Naive thymus-derived CD4-positive, alpha-beta T cell (primary cell): ENCODE measurements at regions not wholly inside any gene's neighbourhood (a gene's known extent, or its start where the extent isn't known, plus 50 kb on each side); places are given as distances from the start of the nearest gene placed in this dataset.

Experiments used
- ATAC-seq: fragments of 150-1000 bp; cut with Tn5 transposase; 2 replicates; pipeline ENCODE4 v1.10.0; 2021; ENCODE audit warnings: mild to moderate bottlenecking, moderate library complexity
- CTCF ChIA-PET: fragments of 350-600 bp; sonication (Branson Sonifier 250); formaldehyde crosslinking; loops from one replicate; lab custom pipeline; 2021; ENCODE audit warnings: antibody characterized with exemption; lab: Charles Lee
- POLR2A ChIA-PET: fragments of 350-600 bp; sonication (Branson Sonifier 250); formaldehyde crosslinking; loops from one replicate; lab custom pipeline; 2021; ENCODE audit warnings: antibody characterized with exemption, inconsistent platforms; lab: Charles Lee
- DNase-seq, 9 donors: peaks; one replicate each; pipeline versions ENCODE4 v3.0.0 to v3.0.0-alpha.2; 2020 to 2022; ENCODE audit warnings: mixed read lengths in 1 of 9
- H3K27ac ChIP-seq: one replicate; pipeline ENCODE4 v1.7.0; 2013; ENCODE audit warnings: mild to moderate bottlenecking, low read depth, low read length, moderate library complexity
- H3K27me3 ChIP-seq, 2 donors: one replicate each; pipeline ENCODE4 v1.7.0; 2013; ENCODE audit warnings: low read length in 2 of 2, mild to moderate bottlenecking in 2 of 2, moderate library complexity in 2 of 2; ENCODE audit not compliant: control insufficient read depth in 2 of 2, insufficient read depth in 2 of 2
- H3K36me3 ChIP-seq, 3 experiments: 1 replicate in 2 of 3; 2 replicates in 1 of 3; pipeline ENCODE4 v1.7.0; 2013; ENCODE audit warnings: low read length in 3 of 3, mild to moderate bottlenecking in 3 of 3, moderate library complexity in 1 of 3; ENCODE audit not compliant: insufficient read depth in 3 of 3, control insufficient read depth in 2 of 3
- H3K4me1 ChIP-seq, 2 donors: one replicate each; pipeline ENCODE4 v1.7.0; 2013; ENCODE audit warnings: low read length in 2 of 2, mild to moderate bottlenecking in 2 of 2, moderate library complexity in 1 of 2; ENCODE audit not compliant: control insufficient read depth in 2 of 2, insufficient read depth in 2 of 2
- H3K4me3 ChIP-seq: 2 replicates; pipeline ENCODE4 v1.7.0; 2013; ENCODE audit warnings: mild to moderate bottlenecking, low read length
- H3K9me3 ChIP-seq, 3 experiments: 1 replicate in 2 of 3; 2 replicates in 1 of 3; pipeline ENCODE4 v1.7.0; 2013; ENCODE audit warnings: low read length in 3 of 3; ENCODE audit not compliant: control insufficient read depth in 2 of 3
- H3K27ac Mint-ChIP-seq, 9 donors: one replicate each; pipeline ENCODE4 v1.8.0; 2020 to 2022; ENCODE audit warnings: mixed read lengths in 9 of 9, mild to moderate bottlenecking in 8 of 9, moderate library complexity in 5 of 9, inconsistent platforms in 2 of 9
- H3K27me3 Mint-ChIP-seq, 5 donors: one replicate each; pipeline ENCODE4 v1.8.0; 2021 to 2022; ENCODE audit warnings: mixed read lengths in 5 of 5, mild to moderate bottlenecking in 1 of 5
- H3K36me3 Mint-ChIP-seq, 5 donors: one replicate each; pipeline ENCODE4 v1.8.0; 2020 to 2022; ENCODE audit warnings: mixed read lengths in 5 of 5, mild to moderate bottlenecking in 3 of 5, inconsistent platforms in 1 of 5
- H3K4me1 Mint-ChIP-seq, 7 donors: one replicate each; pipeline ENCODE4 v1.8.0; 2020 to 2022; ENCODE audit warnings: mixed read lengths in 7 of 7, mild to moderate bottlenecking in 3 of 7, inconsistent platforms in 1 of 7
- H3K4me3 Mint-ChIP-seq, 10 donors: one replicate each; pipeline ENCODE4 v1.8.0; 2020 to 2022; ENCODE audit warnings: mild to moderate bottlenecking in 10 of 10, mixed read lengths in 10 of 10, moderate library complexity in 6 of 10, inconsistent platforms in 2 of 10
- H3K9me3 Mint-ChIP-seq, 11 donors: one replicate each; pipeline ENCODE4 v1.8.0; 2020 to 2022; ENCODE audit warnings: mixed read lengths in 11 of 11, mild to moderate bottlenecking in 4 of 11, inconsistent platforms in 1 of 11, moderate library complexity in 1 of 11
- intact Hi-C, 2 donors: fragments of 100-400 bp; cut with micrococcal nuclease; formaldehyde crosslinking; loops; one replicate each; pipeline ENCODE4 v1.15.1; 2023

- Mint-ChIP-seq H3K27me3 (no peaks in the 10 kb centered on the region), H3K9me3 (peaks cover 0 to 13% (median 0%) of the 10 kb centered on the region in 11 donors), H3K27ac (no peak overlapping the region), H3K4me1 (no peaks in the 10 kb centered on the region), H3K4me3 (no peak overlapping the region), H3K36me3 (no peaks in the 10 kb centered on the region)
- H3K27me3 ChIP-seq, result no peaks in the 10 kb centered on the region
- no peaks in the 10 kb centered on the region for H3K9me3 ChIP-seq
- POLR2A ChIA-PET, result no interaction called here
- no peak overlapping the region for H3K27ac ChIP-seq
- no peaks in the 10 kb centered on the region for H3K36me3 ChIP-seq
- no peak overlapping the region for H3K4me3 ChIP-seq
- intact Hi-C loops, result no loop called here
- no peaks in the 10 kb centered on the region for H3K4me1 ChIP-seq
- CTCF ChIA-PET, result no interaction called here
- ATAC-seq (no peak), DNase-seq (no peak)
These were observed 498.0 kb downstream of the NR2F1-AS1 start for GRCh38 chr5:93082981-93083380.

GRCh38 chr5:93079046-93079445 lies 502.0 kb downstream of the NR2F1-AS1 start:
- CTCF ChIA-PET, result no interaction called here
- Histone ChIP-seq H3K27ac (no peak overlapping the region), H3K4me3 (no peak overlapping the region), H3K4me1 (no peaks in the 10 kb centered on the region), H3K36me3 (no peaks in the 10 kb centered on the region), H3K9me3 (no peaks in the 10 kb centered on the region), H3K27me3 (no peaks in the 10 kb centered on the region)
- Mint-ChIP-seq H3K27me3 (no peaks in the 10 kb centered on the region), H3K4me3 (no peak overlapping the region), H3K4me1 (no peaks in the 10 kb centered on the region), H3K36me3 (no peaks in the 10 kb centered on the region), H3K9me3 (peaks cover 0 to 13% (median 0%) of the 10 kb centered on the region in 11 donors), H3K27ac (no peak overlapping the region)
- DNase-seq (no peak), ATAC-seq (no peak)
- intact Hi-C loops, result no loop called here
- POLR2A ChIA-PET, result no interaction called here

GRCh38 chr5:93078082-93079038 lies 502.7 kb downstream of the NR2F1-AS1 start:
- H3K4me1 ChIP-seq, result no peaks in the 10 kb centered on the region
- CTCF ChIA-PET, result no interaction called here
- H3K27ac Mint-ChIP-seq, result no peak overlapping the region
- H3K36me3 ChIP-seq, result no peaks in the 10 kb centered on the region
- no peaks in the 10 kb centered on the region for H3K27me3 Mint-ChIP-seq
- H3K9me3 Mint-ChIP-seq, result peaks cover 0 to 13% (median 2%) of the 10 kb centered on the region in 11 donors
- POLR2A ChIA-PET, result no interaction called here
- no peaks in the 10 kb centered on the region for H3K36me3 Mint-ChIP-seq
- DNase-seq (no peak), ATAC-seq (no peak)
- intact Hi-C loops, result no loop called here
- no peak overlapping the region for H3K4me3 ChIP-seq
- no peaks in the 10 kb centered on the region for H3K27me3 ChIP-seq
- H3K9me3 ChIP-seq, result no peaks in the 10 kb centered on the region
- no peak overlapping the region for H3K27ac ChIP-seq
- no peaks in the 10 kb centered on the region for H3K4me1 Mint-ChIP-seq
- H3K4me3 Mint-ChIP-seq, result no peak overlapping the region

GRCh38 chr5:93076566-93076965 lies 504.5 kb downstream of the NR2F1-AS1 start:
- Histone ChIP-seq H3K4me3 (no peak overlapping the region), H3K9me3 (no peaks in the 10 kb centered on the region), H3K36me3 (no peaks in the 10 kb centered on the region), H3K27ac (no peak overlapping the region), H3K27me3 (no peaks in the 10 kb centered on the region), H3K4me1 (no peaks in the 10 kb centered on the region)
- Mint-ChIP-seq H3K27ac (no peak overlapping the region), H3K36me3 (no peaks in the 10 kb centered on the region), H3K4me3 (no peak overlapping the region), H3K9me3 (peaks cover 0 to 5% (median 3%) of the 10 kb centered on the region in 11 donors), H3K27me3 (no peaks in the 10 kb centered on the region), H3K4me1 (no peaks in the 10 kb centered on the region)
- intact Hi-C loops, result no loop called here
- ATAC-seq (no peak), DNase-seq (no peak)
- CTCF ChIA-PET, result no interaction called here
- POLR2A ChIA-PET, result no interaction called here

- peaks cover 0 to 4% (median 3%) of the 10 kb centered on the region in 11 donors for H3K9me3 Mint-ChIP-seq
- H3K27me3 Mint-ChIP-seq, result no peaks in the 10 kb centered on the region
- H3K4me3 Mint-ChIP-seq, result no peak overlapping the region
- Histone ChIP-seq H3K4me1 (no peaks in the 10 kb centered on the region), H3K27ac (no peak overlapping the region), H3K36me3 (no peaks in the 10 kb centered on the region), H3K4me3 (no peak overlapping the region), H3K9me3 (no peaks in the 10 kb centered on the region), H3K27me3 (no peaks in the 10 kb centered on the region)
- intact Hi-C loops, result no loop called here
- ChIA-PET CTCF (interaction anchor here (0.8 kb wide), 1 partner anchor 43 kb away, joined by 3 read pairs; no protein-coding TSS in a partner anchor), POLR2A (no interaction called here)
- no peak for ATAC-seq
- H3K27ac Mint-ChIP-seq, result no peak overlapping the region
- DNase-seq, result no peak
- H3K4me1 Mint-ChIP-seq, result no peaks in the 10 kb centered on the region
- H3K36me3 Mint-ChIP-seq, result no peaks in the 10 kb centered on the region
These were observed 504.9 kb downstream of the NR2F1-AS1 start for GRCh38 chr5:93076096-93076495.

GRCh38 chr5:93073547-93073946 lies 507.5 kb downstream of the NR2F1-AS1 start:
- ATAC-seq, result no peak

More at GRCh38 chr5:93073547-93073946, 507.5 kb downstream of the NR2F1-AS1 start:
- intact Hi-C loops, result no loop called here
- peaks cover 0 to 9% (median 0%) of the 10 kb centered on the region in 11 donors for H3K9me3 Mint-ChIP-seq
- H3K36me3 Mint-ChIP-seq, result no peaks in the 10 kb centered on the region
- no peaks in the 10 kb centered on the region for H3K4me1 Mint-ChIP-seq
- Histone ChIP-seq H3K4me3 (no peak overlapping the region), H3K27ac (no peak overlapping the region), H3K36me3 (no peaks in the 10 kb centered on the region), H3K4me1 (no peaks in the 10 kb centered on the region), H3K27me3 (no peaks in the 10 kb centered on the region), H3K9me3 (no peaks in the 10 kb centered on the region)
- no peak overlapping the region for H3K4me3 Mint-ChIP-seq
- POLR2A ChIA-PET, result no interaction called here
- CTCF ChIA-PET, result no interaction called here
- no peaks in the 10 kb centered on the region for H3K27me3 Mint-ChIP-seq
- DNase-seq, result no peak
- no peak overlapping the region for H3K27ac Mint-ChIP-seq
